ENCODE measurements at regions not wholly inside any gene's neighbourhood (a gene's known extent, or its start where the extent isn't known, plus 50 kb on each side); places are given as distances from the start of the nearest gene placed in this dataset.
"Not testable (repeated sequence)": the region's sequence is repeated elsewhere in the genome, so short reads cannot be mapped to it uniquely, and the experiment has no call there.

- no peak for DNase-seq (ENCODE audit: low spot score)
These were observed 444.3 kb upstream of the PIK3R1 start for GRCh38 chr5:67771221-67771620.

GRCh38 chr5:67770431-67771025 lies 445.0 kb upstream of the PIK3R1 start:
- DNase-seq (ENCODE audit: low spot score), result peak; percentile 82

GRCh38 chr5:67765697-67766096 lies 449.9 kb upstream of the PIK3R1 start:
- no peak for DNase-seq (ENCODE audit: low spot score)

GRCh38 chr5:67757771-67758170 lies 457.8 kb upstream of the PIK3R1 start:
- DNase-seq (ENCODE audit: low spot score), result not testable (repeated sequence)

GRCh38 chr5:67752357-67752708 lies 463.2 kb upstream of the PIK3R1 start:
- DNase-seq (ENCODE audit: low spot score), result no peak

DNA sequence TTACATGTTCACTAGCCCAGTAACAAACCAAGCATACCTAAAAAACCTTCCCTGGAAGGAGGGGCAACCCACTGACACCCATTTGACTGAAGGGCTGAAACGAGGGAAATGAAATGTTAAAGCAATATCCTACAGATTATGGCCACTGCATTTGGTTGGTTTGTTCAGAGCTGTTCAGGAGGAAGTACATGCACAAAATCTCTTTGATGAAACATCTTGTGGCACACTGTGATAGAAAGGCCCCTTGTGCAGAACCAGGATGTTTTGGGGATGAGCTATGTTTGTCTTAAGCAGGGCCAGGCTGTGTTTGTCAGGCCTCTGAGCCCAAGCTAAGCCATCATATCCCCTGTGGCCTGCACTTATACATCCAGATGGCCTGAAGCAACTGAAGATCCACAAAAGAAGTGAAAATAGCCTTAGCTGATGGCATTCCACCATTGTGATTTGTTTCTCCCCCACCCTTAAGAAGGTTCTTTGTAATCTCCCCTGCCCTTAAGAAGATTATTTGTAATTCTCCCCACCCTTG lies 467.3 kb upstream of the PIK3R1 start:
- no peak for DNase-seq (ENCODE audit: low spot score)

DNA sequence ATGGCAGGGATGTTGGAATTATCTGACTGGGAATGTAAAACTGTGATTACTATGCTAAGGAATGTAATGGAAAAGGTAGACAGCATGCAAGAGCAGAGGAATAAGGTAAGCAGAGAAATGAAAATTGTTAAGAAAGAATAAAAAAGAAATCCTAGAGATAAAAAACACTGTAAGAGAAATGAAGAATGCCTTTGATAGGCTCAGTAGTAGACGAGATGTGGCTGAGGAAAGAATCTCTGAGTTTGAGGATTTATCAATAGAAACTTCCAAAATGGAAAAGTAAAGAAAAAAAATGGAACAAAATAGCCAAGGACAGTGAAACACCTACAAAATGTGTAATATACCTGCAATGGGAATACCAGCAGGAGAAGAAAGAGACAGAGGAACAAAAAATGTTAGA lies 468.5 kb upstream of the PIK3R1 start:
- DNase-seq (ENCODE audit: low spot score), result no peak

DNA sequence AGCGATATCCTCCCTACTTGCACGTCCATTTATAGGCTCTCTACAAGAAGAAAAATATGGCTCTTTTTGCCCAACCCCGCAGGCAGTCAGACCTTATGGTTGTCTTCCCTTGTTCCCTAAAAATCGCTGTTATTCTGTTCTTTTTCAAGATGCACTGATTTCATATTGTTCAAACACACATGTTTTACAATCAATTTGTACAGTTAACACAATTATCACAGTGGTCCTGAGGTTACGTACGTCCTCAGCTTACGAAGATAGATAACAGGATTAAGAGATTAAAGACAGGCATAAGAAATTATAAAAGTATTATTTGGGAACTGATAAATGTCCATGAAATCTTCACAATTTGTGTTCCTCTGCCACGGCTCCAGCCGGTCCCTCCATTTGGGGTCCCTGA lies 468.9 kb upstream of the PIK3R1 start:
- DNase-seq (ENCODE audit: low spot score), result not testable (repeated sequence)

DNA sequence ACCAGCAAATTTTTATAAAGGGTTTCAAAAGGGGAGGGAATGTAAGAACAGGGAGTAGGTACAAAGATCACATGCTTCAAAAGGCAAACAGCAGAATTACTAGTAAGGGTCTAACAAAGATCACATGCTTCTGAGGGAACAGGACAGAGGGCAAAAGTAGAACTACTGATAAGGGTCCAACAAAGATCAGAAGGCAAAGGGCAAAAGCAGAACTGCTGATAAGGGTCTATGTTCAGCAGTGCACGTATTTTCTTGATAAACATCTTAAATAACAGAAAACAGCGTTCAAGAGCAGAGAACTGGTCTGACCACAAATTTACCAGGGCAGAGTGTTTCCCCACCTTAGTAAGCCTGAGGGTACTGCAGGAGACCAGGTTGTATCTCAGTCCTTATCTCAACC lies 469.5 kb upstream of the PIK3R1 start:
- DNase-seq (ENCODE audit: low spot score), result no peak

DNA sequence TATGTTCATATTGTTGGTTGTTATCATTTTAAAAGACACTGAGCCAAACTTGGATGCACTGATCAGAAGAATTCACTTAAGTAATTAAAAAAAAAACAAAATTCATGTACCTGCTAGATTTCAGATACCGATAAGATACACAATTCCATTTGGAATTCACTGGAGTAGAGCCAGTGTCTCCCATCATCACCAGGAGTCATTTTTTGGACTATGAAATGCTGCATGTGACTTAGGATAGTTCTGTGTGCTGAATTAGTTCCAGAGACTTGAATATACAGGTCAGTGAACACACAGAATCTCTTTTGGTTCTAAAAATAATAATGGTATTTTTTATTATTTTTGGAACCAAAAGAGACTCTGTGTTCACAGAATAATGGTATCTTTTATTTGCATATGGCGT lies 482.6 kb upstream of the PIK3R1 start:
- DNase-seq (ENCODE audit: low spot score), result no peak

- no peak for DNase-seq (ENCODE audit: low spot score)
These were observed 483.1 kb upstream of the PIK3R1 start for GRCh38 chr5:67732471-67732870.

GRCh38 chr5:67731886-67732285 lies 483.7 kb upstream of the PIK3R1 start:
- no peak for DNase-seq (ENCODE audit: low spot score)

GRCh38 chr5:67730917-67731474 lies 484.6 kb upstream of the PIK3R1 start:
- DNase-seq (ENCODE audit: low spot score), result no peak

GRCh38 chr5:67728326-67728890 lies 487.1 kb upstream of the PIK3R1 start:
- no peak for DNase-seq (ENCODE audit: low spot score)

DNA sequence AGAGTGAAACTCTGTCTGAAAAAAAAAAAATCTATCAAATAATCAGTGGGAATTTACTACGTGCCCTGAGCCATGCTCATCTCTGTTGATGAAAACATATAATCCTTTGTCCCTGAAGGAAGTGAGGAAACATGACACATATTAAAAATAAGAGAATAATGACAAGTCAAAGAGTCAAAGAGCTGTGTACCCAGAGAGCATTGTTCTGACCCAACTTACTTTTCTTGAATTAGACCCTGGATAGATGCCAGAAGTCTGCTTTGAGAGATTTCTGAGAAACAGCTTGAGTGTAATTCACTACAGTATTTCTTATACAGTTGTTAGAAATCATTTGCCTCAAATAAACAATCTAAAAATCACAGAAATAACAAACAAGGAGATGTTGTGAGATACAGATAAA lies 490.0 kb upstream of the PIK3R1 start:
- no peak for DNase-seq (ENCODE audit: low spot score)

DNA sequence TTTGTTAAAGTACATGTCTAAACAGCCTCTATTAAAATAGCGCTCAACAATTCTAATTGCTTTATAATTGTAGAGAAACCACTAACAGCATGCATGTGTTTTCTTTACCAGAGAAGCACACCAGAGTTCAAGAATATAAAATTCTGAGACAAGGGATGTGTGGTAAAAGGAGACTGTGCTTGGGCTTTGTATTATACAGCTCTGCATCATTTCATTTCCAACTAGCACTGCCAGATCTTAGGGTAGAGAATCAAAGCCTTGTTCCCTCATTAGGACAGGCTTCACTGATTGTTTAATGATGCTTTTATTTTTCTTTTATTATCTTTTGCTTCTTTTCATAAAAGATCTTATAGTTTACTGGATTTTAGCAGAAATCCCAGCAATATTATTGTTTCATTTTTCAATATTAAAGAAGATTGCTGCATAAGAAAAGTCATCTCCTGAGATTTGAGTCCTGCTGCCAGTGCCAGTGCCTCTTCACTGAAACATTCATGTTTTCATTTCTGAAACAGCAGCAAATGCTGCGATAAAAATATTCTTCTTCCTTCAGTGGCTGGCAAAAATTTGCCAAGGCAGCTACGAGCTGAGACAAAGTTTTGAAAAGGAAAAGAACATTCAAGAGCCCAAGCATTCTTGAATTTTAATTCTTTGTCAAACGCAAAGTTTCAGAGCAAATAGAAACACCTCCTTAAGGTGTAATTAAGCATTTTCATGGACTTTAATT lies 491.0 kb upstream of the PIK3R1 start:
- DNase-seq (ENCODE audit: low spot score), result no peak

GRCh38 chr5:67723873-67724272 lies 491.7 kb upstream of the PIK3R1 start:
- no peak for DNase-seq (ENCODE audit: low spot score)

DNA sequence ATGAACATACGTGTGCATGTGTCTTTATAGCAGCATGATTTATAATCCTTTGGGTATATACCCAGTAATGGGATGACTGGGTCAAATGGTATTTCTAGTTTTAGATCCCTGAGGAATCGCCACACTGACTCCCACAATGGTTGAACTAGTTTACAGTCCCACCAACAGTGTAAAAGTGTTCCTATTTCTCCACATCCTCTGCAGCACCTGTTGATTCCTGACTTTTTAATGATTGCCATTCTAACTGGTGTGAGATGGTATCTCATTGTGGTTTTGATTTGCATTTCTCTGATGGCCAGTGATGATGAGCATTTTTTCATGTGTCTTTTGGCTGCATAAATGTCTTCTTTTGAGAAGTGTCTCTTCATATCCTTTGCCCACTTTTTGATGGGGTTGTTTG lies 493.0 kb upstream of the PIK3R1 start:
- DNase-seq (ENCODE audit: low spot score), result not testable (repeated sequence)

- DNase-seq (ENCODE audit: low spot score), result no peak
These were observed 495.3 kb upstream of the PIK3R1 start for GRCh38 chr5:67720162-67720772.

DNA sequence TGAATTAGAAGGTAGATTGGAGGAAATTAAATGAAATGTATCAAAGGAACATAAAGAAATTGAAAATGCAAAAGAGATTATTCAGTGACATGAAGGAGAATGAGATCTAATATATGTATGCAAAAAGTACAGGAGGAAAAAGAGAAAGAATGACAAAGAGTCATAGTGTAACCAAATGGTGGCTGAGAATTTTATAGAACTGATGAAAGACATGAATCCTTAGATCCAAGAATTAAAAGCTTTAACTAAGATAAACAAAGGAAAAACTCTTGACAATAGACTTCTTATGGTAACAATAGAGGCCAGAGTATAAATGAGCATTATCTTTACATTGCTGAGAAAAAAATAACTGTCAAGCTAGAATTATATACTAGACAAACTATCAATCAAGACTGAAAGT lies 505.4 kb upstream of the CD180 start:
- no peak for DNase-seq (ENCODE audit: low spot score)

DNA sequence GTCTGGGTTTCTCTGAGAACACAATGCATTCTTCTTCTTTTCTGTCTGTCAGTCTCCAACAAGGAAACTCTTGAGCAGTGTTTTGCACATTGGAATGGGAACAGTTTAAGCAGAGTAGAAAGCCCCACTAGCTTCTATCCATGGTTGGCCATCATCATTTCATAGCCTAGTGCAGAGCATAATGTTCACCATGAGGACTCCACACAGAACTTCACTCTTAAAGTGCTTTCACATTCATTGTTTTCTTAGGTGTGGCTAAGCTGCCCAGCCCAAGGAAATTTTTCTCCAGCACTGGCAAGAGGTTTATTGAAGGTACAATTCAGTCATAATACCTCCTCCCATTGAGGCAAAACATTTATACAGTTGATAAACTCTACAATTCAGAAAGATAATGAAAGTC lies 503.0 kb upstream of the CD180 start:
- no peak for DNase-seq (ENCODE audit: low spot score)

DNA sequence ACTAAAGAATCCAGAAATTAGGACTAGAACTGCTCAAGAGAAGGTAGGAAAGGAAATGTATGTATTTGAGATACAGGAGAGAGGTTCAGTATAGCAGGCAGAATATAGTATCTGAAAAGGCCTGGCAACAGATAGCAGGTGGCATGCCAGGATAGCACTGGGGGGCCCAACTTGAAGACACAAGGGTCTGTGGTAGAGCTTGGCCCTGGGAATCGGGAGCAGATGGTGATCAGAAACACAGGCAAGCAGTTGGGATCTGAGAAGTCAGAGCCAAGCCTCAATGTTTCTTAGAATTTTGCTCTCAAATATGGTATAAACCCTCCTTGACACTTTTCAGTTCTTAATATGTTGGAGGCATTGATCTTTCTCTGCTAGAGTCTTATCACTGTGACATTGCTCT lies 499.8 kb upstream of the CD180 start:
- no peak for DNase-seq (ENCODE audit: low spot score)

- DNase-seq (ENCODE audit: low spot score), result no peak
These were observed 498.8 kb upstream of the CD180 start for GRCh38 chr5:67695369-67695768.
